ENCODE measurements at regions not wholly inside any gene's neighbourhood (a gene's known extent, or its start where the extent isn't known, plus 50 kb on each side); places are given as distances from the start of the nearest gene placed in this dataset.

DNA sequence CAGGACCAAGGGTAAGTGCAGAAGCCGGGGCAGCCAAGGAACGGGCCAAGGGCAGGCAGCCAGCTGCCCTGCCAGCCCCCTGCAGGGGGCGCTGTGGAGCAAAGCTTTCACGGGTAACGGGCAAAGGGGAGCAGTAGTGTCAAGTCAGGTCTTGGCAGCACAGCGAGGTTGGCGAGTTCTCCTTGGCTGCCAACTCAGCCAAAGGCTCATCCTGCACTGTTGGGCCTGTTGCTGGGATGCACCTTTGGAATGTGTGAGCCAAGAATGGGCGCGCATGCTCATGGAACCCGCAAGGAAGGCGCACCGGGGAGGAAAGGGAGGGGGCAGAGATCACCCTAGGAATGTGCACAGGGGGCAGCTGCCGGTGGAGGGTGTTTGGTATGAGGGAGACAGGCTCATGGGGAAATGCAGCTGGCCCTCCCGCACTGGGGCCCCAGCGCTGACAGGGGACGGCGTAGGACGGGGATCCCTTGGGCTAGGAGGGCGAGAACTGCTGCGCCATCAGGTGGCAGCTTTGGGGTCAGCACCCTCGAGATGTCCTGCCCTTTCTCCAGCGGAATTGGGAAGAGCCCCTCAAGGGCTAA lies 138.0 kb downstream of the ASCL4 start:
- H3K4me3 ChIP-seq (ENCODE audit: low read depth, low read length): peak overlapping the region; percentile 45
- TF ChIP-seq, protein P1, sequence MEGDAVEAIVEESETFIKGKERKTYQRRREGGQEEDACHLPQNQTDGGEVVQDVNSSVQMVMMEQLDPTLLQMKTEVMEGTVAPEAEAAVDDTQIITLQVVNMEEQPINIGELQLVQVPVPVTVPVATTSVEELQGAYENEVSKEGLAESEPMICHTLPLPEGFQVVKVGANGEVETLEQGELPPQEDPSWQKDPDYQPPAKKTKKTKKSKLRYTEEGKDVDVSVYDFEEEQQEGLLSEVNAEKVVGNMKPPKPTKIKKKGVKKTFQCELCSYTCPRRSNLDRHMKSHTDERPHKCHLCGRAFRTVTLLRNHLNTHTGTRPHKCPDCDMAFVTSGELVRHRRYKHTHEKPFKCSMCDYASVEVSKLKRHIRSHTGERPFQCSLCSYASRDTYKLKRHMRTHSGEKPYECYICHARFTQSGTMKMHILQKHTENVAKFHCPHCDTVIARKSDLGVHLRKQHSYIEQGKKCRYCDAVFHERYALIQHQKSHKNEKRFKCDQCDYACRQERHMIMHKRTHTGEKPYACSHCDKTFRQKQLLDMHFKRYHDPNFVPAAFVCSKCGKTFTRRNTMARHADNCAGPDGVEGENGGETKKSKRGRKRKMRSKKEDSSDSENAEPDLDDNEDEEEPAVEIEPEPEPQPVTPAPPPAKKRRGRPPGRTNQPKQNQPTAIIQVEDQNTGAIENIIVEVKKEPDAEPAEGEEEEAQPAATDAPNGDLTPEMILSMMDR (IDR thresholded peaks at IDR 0.05; ENCODE audit: low read depth, low read length, missing control alignments): peak; percentile 99
- DNase-seq (ENCODE audit: low read depth): no peak

DNA sequence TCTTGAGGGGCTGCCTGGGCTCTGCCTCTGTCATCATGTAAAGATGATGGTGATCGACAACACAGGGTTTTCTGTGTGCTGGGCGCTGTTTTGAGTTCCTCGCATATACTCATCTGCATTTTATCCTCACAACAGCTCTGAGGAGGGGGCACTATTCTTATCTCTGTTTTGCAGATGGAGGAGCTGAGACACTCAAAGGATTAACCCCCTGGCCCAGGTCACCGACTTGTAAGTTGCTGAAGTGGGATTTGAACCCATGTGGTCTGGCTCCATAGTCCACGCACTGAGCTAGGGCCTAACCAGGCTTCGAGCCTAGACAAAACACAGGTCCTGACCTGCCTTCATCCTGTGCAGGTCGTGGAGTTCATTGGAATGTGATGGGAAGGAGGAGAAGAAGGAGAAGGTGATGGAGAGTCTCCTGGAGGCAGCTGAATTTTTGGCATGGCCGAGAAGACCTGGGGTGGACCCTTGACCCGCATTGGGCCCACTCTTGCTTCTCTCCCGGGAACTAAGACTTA lies 140.0 kb downstream of the ASCL4 start:
- DNase-seq (ENCODE audit: low read depth): no peak
- TF ChIP-seq, protein P1 (IDR thresholded peaks at IDR 0.05; ENCODE audit: low read depth, low read length, missing control alignments): no peak
- H3K4me3 ChIP-seq (ENCODE audit: low read depth, low read length): no peak overlapping the region

DNA sequence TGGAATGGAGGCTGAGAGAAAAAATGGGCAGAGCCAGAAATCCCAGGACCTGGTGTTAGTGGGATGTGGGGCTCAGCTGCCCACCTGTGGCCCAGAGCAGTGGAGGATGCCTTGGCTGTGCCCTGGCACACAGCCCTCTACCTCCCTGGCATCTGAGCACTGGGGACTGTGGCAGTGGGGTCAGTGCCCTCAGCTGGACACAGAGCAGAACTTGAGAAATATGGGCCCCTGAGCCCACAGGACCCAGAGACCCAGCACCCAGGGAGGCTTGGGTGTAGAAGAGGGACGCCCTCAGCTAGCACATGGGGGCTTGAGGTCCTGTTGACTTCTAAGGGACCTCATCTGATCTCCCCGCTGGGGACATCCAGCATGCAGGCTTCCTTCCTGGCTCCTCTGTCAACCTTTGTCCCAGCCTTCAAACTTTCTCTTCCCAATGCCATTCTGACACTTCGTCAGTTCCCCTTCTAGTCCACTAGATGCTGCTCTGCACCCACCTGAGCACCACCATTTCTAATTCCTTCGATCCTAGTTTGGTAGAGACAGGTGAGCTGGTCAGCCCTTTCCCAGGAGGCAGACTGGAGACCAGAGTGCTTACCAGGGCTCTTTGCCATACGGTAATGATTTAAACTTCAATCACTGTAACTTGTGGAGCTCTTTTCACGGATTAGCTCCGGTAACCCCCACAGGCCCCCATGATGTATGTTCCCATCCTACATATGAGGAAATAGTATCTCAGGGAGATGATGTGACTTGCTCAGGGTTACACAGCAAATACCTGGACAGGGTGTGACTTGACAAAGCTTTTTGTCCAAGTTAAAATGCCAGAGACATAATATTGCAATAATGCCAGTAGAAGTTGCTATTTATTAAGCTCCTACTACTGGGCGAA lies 143.7 kb downstream of the ASCL4 start:
- DNase-seq (ENCODE audit: low read depth): no peak
- TF ChIP-seq, protein P1 (IDR thresholded peaks at IDR 0.05; ENCODE audit: low read depth, low read length, missing control alignments): peak; percentile 93

DNA sequence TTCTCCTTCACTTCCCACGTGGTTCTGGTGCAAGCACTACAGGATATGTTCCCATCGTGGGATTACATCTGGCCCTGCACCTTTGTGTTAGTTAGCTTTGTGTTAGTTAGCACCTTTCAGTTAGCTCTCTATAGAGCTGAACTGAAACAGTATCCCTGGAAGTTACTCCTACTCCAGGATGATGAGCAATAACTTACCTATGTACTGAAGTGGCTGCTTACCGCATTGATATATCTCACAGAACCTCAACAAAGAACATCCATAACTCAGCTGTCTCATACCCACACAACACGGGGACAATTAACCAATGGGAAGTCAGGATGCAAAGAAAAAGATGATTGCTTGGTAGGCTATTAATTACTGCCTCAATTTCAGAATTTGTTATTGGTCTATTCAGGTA lies 146.6 kb downstream of the ASCL4 start:
- TF ChIP-seq, protein P1 (IDR thresholded peaks at IDR 0.05; ENCODE audit: low read depth, low read length, missing control alignments): no peak
- H3K4me3 ChIP-seq (ENCODE audit: low read depth, low read length): no peak overlapping the region
- DNase-seq (ENCODE audit: low read depth): no peak

More for the DNA sequence above, 143.7 kb downstream of the ASCL4 start:
- no peak overlapping the region for H3K4me3 ChIP-seq (ENCODE audit: low read depth, low read length)

DNA sequence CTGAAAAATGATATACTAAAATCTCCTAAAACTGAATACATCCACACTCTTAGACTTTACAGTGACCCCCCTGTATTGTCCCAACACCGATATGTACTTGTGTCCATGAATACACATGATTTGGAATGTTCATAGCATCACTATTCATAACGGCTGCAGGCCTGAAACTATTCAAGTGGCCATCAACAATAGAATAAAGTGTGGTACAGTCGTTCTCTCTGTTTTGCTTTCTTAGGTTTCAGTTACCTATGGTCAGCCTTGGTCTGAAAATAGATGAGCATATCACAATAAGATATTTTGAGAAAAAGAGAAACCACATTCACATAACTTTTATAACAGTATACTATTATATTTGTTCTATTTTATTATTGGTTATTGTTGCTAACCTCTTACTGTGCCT lies 150.6 kb downstream of the ASCL4 start:
- DNase-seq (ENCODE audit: low read depth): no peak
- no peak overlapping the region for H3K4me3 ChIP-seq (ENCODE audit: low read depth, low read length)
- TF ChIP-seq, protein P1 (IDR thresholded peaks at IDR 0.05; ENCODE audit: low read depth, low read length, missing control alignments): no peak

DNA sequence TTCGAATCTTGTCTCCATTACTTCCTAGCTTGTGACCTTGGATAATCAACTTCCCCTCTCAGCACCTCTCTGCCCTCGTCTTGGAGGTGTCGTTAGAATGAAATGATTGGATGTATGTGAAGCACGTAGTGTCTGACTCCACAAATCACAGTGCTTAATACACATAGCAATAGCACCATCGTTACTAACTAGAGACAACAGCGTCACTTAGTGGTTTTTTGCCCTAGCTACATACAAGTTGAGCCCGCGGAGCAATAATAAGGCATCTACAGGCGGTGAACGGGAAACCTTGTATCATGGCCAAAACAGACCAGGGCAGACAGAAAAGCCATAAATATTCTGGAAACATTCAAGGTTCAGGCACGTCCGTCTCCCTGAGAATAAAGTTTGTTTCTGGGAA lies 154.9 kb downstream of the ASCL4 start:
- no peak for DNase-seq (ENCODE audit: low read depth)
- TF ChIP-seq, protein P1 (IDR thresholded peaks at IDR 0.05; ENCODE audit: low read depth, low read length, missing control alignments): peak; percentile 26
- H3K4me3 ChIP-seq (ENCODE audit: low read depth, low read length): no peak overlapping the region

Measured in GM12864 (cell line).